ENCODE measurements at regions not wholly inside any gene's neighbourhood (a gene's known extent, or its start where the extent isn't known, plus 50 kb on each side); places are given as distances from the start of the nearest gene placed in this dataset.

- TF ChIP-seq CEBPZ (IDR thresholded peaks at IDR 0.05; ENCODE audit: low read depth, low read length) (no peak), NR2C1 (IDR thresholded peaks at IDR 0.05) (no peak), HCFC1 (IDR thresholded peaks at IDR 0.05; ENCODE audit: low read length) (no peak), POU2F2 (IDR thresholded peaks at IDR 0.05; ENCODE audit: borderline replicate concordance, low read depth, low read length) (no peak), HSF1 (IDR thresholded peaks at IDR 0.05; ENCODE audit: low read depth, low read length) (no peak), SMC3 (IDR thresholded peaks at IDR 0.05; ENCODE audit: borderline replicate concordance, low read length) (no peak), CBFB (IDR thresholded peaks at IDR 0.05; ENCODE audit: low read depth) (no peak), RUNX3 (IDR thresholded peaks at IDR 0.05; ENCODE audit: low read length) (no peak)
These were observed 118.2 kb upstream of the MPDZ start (continued) for GRCh38 chr9:13397661-13398060.

GRCh38 chr9:13397220-13397619 lies 117.7 kb upstream of the MPDZ start:
- Histone ChIP-seq H3K36me3 (ENCODE audit: control insufficient read depth in 2 of 2, insufficient read depth in 2 of 2, low read length in 1 of 2) (no peaks in the 10 kb centered on the region), H3K27ac (ENCODE audit: control insufficient read depth, insufficient read depth) (no peak overlapping the region), H3K27me3 (replicated peaks in 1 of 2; ENCODE audit: control insufficient read depth in 2 of 2, insufficient read depth in 2 of 2, low read length in 1 of 2) (no peaks in the 10 kb centered on the region), H2AFZ (ENCODE audit: control insufficient read depth, low read depth, low read length) (no peak overlapping the region), H4K20me1 (ENCODE audit: control insufficient read depth, insufficient read depth) (no peaks in the 10 kb centered on the region), H3K4me3 (no peak overlapping the region), H3K79me2 (ENCODE audit: control insufficient read depth, insufficient read depth, low read length) (no peaks in the 10 kb centered on the region), H3K4me2 (ENCODE audit: control insufficient read depth, insufficient read depth) (no peak overlapping the region), H3K9me3 (replicated peaks; ENCODE audit: control insufficient read depth, insufficient read depth, low read length) (no peaks in the 10 kb centered on the region), H3K9ac (ENCODE audit: control insufficient read depth, insufficient read depth, low read length) (no peak overlapping the region), H3K4me1 (ENCODE audit: control insufficient read depth, insufficient read depth, low read length) (no peaks in the 10 kb centered on the region)
- no peak for FAIRE-seq
- intact Hi-C loops (cut with micrococcal nuclease; ENCODE audit: unreplicated experiment) (no loop called here), in situ Hi-C loops (cut with MboI) (no loop called here)
- no peak for DNase-seq (ENCODE audit: low read depth, low spot score)
- no TSS peak for BruUV-seq (replicated peaks)
- SMC1A ChIA-PET (ENCODE audit: uncharacterized antibody, unreplicated experiment), result no interaction called here
- POLR2A ChIA-PET, result no interaction called here
- no peak for ATAC-seq
- WGBS (ENCODE audit: insufficient coverage, insufficient replicate concordance, low lambda C conversion rate, missing lambda C conversion rate), result 2% methylated on average over 4 of the region's 4 CpGs
- CTCF ChIA-PET, result no interaction called here
- RAD21 ChIA-PET (ENCODE audit: unreplicated experiment), result no interaction called here
- TF ChIP-seq HDGF (IDR thresholded peaks at IDR 0.05) (no peak), JUND (IDR thresholded peaks at IDR 0.05; ENCODE audit: low read depth, low read length) (no peak), RCOR1 (conservative IDR thresholded peaks at IDR 0.05; ENCODE audit: low read depth, low read length) (no peak), ZBTB33 (IDR thresholded peaks at IDR 0.05) (no peak), SMAD1 (IDR thresholded peaks at IDR 0.05; ENCODE audit: low read depth, partially characterized antibody) (no peak), NFYA (IDR thresholded peaks at IDR 0.05; ENCODE audit: borderline replicate concordance, low read depth, low read length) (no peak), RELA (IDR thresholded peaks at IDR 0.05; ENCODE audit: borderline replicate concordance, partially characterized antibody) (no peak), JUNB (IDR thresholded peaks at IDR 0.05) (no peak), ATF2 (IDR thresholded peaks at IDR 0.05; ENCODE audit: low read length) (no peak)
